GM12891 (cell line): ENCODE measurements at regions not wholly inside any gene's neighbourhood (a gene's known extent, or its start where the extent isn't known, plus 50 kb on each side); places are given as distances from the start of the nearest gene placed in this dataset.

ENCODE experiments used
- POLR2A ChIP-seq: IDR thresholded peaks from 2 replicates; pipeline ENCODE4 v1.6.1; 2011; ENCODE audit warnings: low read depth, low read length, control low read depth
- POLR2AphosphoS5 ChIP-seq: IDR thresholded peaks from 2 replicates; pipeline ENCODE4 v1.6.1; 2011; ENCODE audit warnings: low read depth, low read length, control low read depth
- TAF1 ChIP-seq: IDR thresholded peaks from 2 replicates; pipeline ENCODE4 v1.6.1; 2011; ENCODE audit warnings: low read depth, low read length, control low read depth

DNA sequence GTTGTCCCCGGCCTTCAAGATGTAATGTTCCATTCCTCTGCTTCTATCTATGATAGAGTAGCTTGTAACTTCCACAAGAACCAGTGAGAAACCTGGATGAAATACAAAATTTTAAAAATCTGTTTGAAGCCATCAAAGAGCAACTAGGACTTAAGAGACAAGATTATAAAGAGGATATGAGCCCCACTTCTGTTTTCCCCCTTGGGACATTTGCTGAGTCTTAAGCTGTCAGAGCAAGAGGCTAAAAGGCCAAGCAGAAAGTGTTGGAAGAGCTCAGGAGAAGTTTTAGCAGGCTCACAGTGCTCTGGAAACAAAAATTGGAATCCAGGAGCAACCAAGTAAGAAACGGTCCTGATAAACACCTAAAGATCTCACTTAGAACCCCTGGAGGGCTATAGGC is 76.1 kb downstream of the ADRB2 start:
- TF ChIP-seq POLR2A, result no peak
- TF ChIP-seq TAF1, result no peak
- no peak for TF ChIP-seq POLR2AphosphoS5
